IPS-NIHi7 (cell line): ENCODE measurements at regions not wholly inside any gene's neighbourhood (a gene's known extent, or its start where the extent isn't known, plus 50 kb on each side); places are given as distances from the start of the nearest gene placed in this dataset.
"Not testable (repeated sequence)": the region's sequence is repeated elsewhere in the genome, so short reads cannot be mapped to it uniquely, and the experiment has no call there.

Experiments
- DNase-seq: peaks from one replicate; pipeline ENCODE4 v3.0.0; 2012; ENCODE audit warnings: mixed read lengths; ENCODE audit errors: extremely low spot score

GRCh38 chr3:43236008-43236407, 50.3 kb upstream of the SNRK start:
- DNase-seq, result no peak

GRCh38 chr3:43233062-43233461, 53.3 kb upstream of the SNRK start:
- DNase-seq, result no peak

- DNase-seq, result no peak
These were observed 54.9 kb upstream of the SNRK start for GRCh38 chr3:43231276-43232000.

GRCh38 chr3:43229865-43230264, 56.5 kb upstream of the SNRK start:
- DNase-seq, result not testable (repeated sequence)

- DNase-seq, result not testable (repeated sequence)
These were observed 58.7 kb upstream of the SNRK start for GRCh38 chr3:43227685-43228084.

- DNase-seq, result no peak
These were observed 61.8 kb upstream of the SNRK start for GRCh38 chr3:43224405-43225073.

- DNase-seq, result no peak
These were observed 62.5 kb upstream of the SNRK start for GRCh38 chr3:43223670-43224364.

GRCh38 chr3:43222590-43222989, 63.8 kb upstream of the SNRK start:
- no peak for DNase-seq

GRCh38 chr3:43221076-43221475, 65.3 kb upstream of the SNRK start:
- DNase-seq, result no peak

GRCh38 chr3:43219616-43220015, 66.7 kb upstream of the SNRK start:
- DNase-seq, result no peak

GRCh38 chr3:43218921-43219320, 67.4 kb upstream of the SNRK start:
- no peak for DNase-seq

- DNase-seq, result no peak
These were observed 68.2 kb upstream of the SNRK start for GRCh38 chr3:43218156-43218555.

- DNase-seq, result no peak
These were observed 68.7 kb upstream of the SNRK start for GRCh38 chr3:43217633-43218032.

- DNase-seq, result no peak
These were observed 69.1 kb upstream of the SNRK start for GRCh38 chr3:43217206-43217605.

GRCh38 chr3:43215663-43216275, 70.6 kb upstream of the SNRK start:
- DNase-seq, result no peak

GRCh38 chr3:43215138-43215537, 71.2 kb upstream of the SNRK start:
- no peak for DNase-seq

- DNase-seq, result no peak
These were observed 71.7 kb upstream of the SNRK start for GRCh38 chr3:43214616-43215015.

GRCh38 chr3:43213631-43214030, 72.7 kb upstream of the SNRK start:
- DNase-seq, result no peak

- DNase-seq, result no peak
These were observed 73.3 kb upstream of the SNRK start for GRCh38 chr3:43212914-43213611.

GRCh38 chr3:43211681-43212080, 74.7 kb upstream of the SNRK start:
- DNase-seq, result no peak

GRCh38 chr3:43210049-43211027, 76.0 kb upstream of the SNRK start:
- DNase-seq, result no peak
